ENCODE measurements at regions not wholly inside any gene's neighbourhood (a gene's known extent, or its start where the extent isn't known, plus 50 kb on each side); places are given as distances from the start of the nearest gene placed in this dataset.
"Not testable (repeated sequence)": the region's sequence is repeated elsewhere in the genome, so short reads cannot be mapped to it uniquely, and the experiment has no call there.

DNA sequence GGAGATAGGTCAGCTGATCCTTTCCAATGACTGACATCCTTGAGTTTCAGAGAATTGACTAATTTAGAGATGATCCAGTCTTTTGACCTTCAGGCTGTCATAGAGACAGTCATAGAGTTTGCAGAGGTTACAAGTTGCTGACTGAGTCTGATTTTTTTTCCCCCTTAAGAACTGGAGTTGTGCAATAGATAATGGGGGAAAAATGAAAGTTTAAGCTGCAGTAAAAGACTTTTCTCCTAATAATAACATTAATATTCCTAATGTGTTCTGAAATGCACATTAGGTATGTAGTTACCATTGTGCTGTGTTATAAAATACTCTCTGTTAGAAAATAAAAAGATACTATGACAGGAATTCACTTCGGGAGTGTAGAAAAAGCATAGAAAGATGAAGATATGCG lies 876.9 kb upstream of the RAG2 start:
- no peak for DNase-seq

- no peak for DNase-seq
Observed at GRCh38 chr11:37468344-37468743, 870.3 kb upstream of the RAG2 start.

- DNase-seq = no peak
Observed at GRCh38 chr11:37465221-37465620, 867.2 kb upstream of the RAG2 start.

- no peak for DNase-seq
Observed at GRCh38 chr11:37459456-37459855, 861.4 kb upstream of the RAG2 start.

GRCh38 chr11:37456746-37457145 lies 858.7 kb upstream of the RAG2 start:
- DNase-seq = no peak

GRCh38 chr11:37451903-37452302 lies 853.9 kb upstream of the RAG2 start:
- DNase-seq = no peak

- no peak for DNase-seq
Observed at GRCh38 chr11:37450613-37451012, 852.6 kb upstream of the RAG2 start.

- no peak for DNase-seq
Observed at GRCh38 chr11:37449146-37449545, 851.1 kb upstream of the RAG2 start.

GRCh38 chr11:37442576-37442975 lies 844.5 kb upstream of the RAG2 start:
- no peak for DNase-seq

- DNase-seq = not testable (repeated sequence)
Observed at GRCh38 chr11:37431633-37432230, 833.7 kb upstream of the RAG2 start.

DNA sequence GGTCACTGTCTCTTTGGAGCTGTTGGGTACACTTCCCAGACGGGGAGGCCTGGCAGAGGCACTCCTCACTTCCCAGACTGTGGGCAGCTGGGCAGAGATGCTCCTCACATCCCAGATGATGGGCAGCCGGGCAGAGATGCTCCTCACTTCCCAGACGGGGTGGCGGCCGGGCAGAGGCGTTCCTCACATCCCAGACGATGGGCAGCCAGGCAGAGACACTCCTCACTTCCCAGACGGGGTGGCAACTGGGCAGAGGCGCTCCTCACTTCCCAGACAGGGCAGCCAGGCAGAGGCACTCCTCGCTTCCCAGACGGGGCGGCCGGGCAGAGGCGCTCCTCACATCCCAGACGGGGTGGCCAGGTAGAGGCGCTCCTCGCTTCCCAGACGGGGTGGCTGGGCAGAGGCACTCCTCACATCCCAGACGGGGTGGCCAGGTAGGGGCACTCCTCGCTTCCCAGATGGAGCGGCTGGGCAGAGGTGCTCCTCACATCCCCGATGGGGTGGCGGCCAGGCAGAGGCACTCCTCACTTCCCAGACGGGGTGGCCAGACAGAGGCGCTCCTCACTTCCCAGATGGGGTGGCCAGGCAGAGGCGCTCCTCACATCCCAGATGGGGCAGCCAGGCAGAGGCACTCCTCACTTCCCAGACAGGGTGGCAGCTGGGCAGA lies 833.1 kb upstream of the RAG2 start:
- DNase-seq = not testable (repeated sequence)

DNA sequence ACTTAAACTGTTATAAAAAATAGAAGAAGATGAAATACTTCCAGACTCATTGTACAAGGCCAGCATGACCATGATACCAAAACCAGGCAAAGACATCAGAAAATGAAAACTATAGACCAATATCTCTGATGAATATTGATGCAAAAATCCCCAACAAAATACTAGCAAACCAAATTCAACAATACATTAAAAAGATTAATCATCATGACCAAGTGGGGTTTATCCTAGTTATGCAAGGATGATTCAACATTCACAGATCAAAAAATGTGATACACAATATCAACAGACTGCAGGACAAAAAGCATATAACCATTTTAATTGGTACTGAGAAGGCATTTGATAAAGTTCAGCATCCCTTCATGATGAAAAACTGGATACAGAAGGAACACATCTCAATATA lies 824.5 kb upstream of the RAG2 start:
- no peak for DNase-seq

DNA sequence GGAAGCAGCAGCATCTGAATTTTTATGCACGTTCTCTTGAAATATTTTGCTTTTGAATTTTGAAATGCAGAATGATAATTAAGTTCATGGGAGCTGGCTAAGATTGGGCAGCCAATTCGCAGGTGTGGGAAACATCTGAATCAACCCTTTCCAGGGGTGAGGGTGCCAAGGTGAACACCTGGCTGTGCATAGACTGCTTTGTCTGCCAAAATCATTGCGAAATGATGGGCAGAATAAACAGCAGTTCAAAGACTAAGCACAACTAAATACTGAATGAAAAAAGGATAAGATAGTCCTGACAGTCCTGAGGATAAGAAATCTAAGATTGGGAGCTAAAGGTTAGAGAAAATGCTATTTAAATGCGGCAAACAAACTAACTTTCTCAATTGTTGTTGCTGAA lies 813.3 kb upstream of the RAG2 start:
- no peak for DNase-seq

- no peak for DNase-seq
Observed at GRCh38 chr11:37409124-37409523, 811.1 kb upstream of the RAG2 start.

DNA sequence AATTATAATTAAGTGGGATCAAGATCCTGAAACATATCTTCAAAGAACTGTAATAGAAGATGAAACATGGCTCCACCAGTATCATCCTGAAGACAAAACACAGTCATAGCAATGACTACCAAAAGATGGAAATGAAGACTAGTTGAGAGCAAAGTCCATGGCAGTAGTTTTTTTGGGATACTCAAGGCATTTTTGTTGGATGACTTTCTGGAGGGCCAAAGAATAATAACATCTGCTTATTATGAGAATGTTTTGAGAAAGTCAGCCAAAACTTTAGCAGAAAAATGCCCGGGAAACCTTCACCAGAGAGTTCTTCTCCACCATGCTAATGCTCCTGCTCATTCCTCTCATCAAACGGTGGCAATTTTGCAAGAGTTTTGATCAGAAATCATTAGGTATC lies 809.4 kb upstream of the RAG2 start:
- DNase-seq = no peak

GRCh38 chr11:37406651-37407050 lies 808.6 kb upstream of the RAG2 start:
- no peak for DNase-seq

- DNase-seq = no peak
Observed at GRCh38 chr11:37404231-37404630, 806.2 kb upstream of the RAG2 start.

DNA sequence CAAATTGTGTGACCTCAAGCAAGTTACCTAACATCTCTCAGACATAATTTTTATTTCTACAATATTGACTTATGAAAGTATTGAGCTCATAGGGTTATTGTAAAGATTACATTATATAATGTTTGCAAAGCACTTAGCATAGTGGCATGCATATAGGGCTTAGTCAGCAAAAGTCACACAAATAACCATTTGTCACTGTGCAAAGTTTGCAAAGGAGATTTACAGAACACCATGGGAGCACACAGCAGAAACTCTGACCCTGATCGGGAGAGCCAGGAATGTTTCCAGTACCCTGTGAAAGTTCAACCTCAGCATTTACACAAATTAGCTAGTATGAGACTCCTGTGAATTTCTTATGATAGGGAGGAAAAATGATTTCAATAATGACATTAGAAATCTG lies 804.6 kb upstream of the RAG2 start:
- DNase-seq = no peak

DNA sequence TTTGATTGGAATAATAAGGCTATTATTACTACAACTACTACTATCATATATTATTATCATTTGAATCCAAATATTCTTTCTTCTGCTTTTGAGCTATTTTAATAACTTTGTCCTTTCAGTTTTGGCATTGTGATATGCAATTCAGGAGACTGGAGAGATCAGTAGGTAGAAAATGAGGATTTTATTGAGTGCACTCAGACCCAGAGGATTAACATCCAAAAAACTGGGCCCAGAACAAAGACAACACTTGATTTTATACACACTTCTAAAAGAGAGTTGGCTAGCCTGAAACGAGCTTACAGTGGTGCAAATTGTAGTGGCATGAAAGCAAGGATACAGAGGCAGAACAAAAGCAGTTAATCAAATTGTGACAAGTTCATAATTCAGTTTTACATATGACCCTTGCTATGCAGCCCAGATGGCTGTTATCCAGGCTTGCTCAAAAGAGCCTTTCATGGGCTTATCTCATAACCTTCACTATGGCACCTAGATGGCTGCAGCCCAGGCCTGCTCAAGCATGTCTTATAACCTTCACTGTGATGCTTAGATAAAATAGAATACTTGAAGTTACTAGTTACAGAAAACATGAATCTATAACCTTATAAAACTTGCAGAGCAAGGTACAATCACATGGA lies 796.3 kb upstream of the RAG2 start:
- no peak for DNase-seq

DNA sequence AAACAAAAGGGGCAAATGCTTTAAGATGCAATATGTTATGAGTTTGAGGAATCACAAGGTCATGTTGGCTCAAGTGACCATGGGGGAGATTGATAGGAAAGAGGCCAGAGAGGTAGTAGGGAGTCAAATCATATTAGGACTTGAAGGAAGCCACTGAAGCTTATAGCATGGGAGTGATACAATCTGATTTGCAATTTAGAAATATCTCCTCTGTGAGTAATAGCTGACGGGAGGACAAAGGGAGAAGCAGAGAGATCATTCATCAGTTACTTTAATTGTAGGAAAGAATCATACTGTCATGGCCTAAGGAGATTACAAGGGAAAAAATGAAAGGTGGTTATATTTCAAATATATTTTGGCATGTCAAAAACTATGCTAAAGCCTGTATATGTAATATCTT lies 793.6 kb upstream of the RAG2 start:
- DNase-seq = no peak

DNA sequence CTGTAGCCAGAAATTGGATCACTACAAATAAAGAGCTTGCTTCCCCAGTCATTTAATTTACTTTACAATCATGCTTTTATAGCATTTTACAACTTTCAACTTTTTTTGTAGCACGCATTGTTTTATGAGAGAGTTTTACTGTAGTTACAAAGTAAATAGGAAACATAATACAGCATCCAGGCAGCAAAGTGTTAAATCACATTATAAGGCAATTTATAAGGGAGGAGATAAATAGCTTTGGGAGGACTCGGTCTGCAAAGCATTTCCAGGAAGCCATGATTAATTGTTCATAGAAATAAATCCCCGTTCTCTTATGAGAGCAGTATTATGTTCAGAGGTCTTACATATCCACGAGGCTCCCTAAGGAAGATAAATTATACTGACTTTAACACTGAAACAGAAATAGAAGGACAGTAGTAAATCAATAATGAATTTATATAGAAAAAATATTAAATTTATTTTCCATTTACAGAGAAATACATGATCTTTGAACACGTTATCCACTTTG lies 792.6 kb upstream of the RAG2 start:
- DNase-seq = no peak

DNA sequence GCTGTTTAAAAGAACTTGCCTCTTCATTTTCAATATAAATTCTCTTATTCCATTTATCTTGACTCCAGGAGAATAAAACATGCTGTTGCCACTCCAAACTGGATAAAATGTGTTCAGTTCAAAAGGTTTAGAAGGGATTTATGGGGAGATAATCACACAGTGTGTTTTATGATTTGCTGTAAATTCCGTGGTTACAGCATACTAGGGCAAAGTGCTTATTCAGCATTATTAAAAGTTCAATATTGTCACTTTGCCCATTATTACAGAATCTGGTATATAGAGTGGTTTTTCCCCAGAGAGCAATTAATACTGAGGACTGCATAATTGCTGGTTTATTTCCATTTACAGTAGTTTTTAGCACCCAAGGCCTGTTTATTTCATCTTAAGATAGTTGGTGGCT lies 780.9 kb upstream of the RAG2 start:
- no peak for DNase-seq

DNA sequence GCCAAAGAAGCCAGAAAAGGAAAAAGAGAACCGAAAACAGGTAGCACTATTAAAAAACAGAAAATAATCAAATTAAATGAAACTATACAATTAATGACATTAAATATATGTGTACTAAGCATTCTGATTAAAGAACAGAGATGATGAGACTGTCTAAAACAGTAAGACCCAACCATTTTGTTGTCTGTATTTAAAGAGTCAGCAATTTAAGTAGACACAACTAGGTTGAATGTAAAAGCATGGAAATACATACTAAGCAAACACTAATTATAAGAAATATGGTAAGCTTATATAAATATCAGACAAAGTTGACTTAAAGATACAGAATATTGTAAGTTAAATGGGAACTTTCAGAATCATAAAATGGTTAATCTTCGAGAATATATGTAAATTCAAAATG lies 774.6 kb upstream of the RAG2 start:
- DNase-seq = no peak

DNA sequence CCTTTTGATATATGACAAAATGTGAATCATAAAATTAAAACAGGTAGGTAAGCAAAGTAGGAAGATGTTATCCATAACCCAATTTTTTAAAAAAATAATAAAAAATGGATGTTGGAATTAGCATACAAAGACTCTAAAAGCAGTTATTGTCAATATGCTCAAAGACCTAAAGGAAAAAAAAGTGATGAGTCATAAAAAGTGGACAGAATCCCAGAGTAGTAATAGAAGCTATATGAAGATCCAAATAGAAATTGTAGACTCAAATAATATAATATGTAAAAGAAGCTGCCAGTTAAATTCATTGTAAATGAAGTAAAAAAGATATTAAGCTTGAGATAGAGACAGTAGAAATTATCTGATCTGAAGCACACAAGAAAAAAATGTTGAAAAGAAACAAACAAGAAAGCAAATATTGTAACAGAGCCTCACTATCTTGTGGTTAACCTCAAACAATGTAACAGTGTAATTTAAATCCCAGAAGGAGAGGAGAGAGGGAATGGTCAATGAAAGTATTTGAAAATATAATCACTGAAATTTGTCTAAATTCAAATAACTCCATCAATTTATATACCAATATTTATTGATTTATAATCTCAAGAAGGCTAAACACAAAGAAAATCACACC lies 773.4 kb upstream of the RAG2 start:
- no peak for DNase-seq

Measured in activated CD4-positive, alpha-beta T cell treated with anti-CD3 and anti-CD28 coated beads for 48 hours (primary cell).